Heart right ventricle (tissue), 16 donors: ENCODE measurements at regions not wholly inside any gene's neighbourhood (a gene's known extent, or its start where the extent isn't known, plus 50 kb on each side); places are given as distances from the start of the nearest gene placed in this dataset.

Source experiments
- ATAC-seq, 8 donors: fragments of 200-7000 bp; cut with Tn5 transposase; one replicate each; pipeline ENCODE4 v1.9.1; 2020; ENCODE audit warnings: mild to moderate bottlenecking in 8 of 8, moderate library complexity in 8 of 8, moderate number of reproducible peaks in 1 of 8
- DNase-seq, 2 donors: peaks; one replicate each; pipeline ENCODE4 v3.0.0-alpha.2; 2020
- H3K27ac ChIP-seq, 10 donors: fragments of 200-600 bp; sonication (generic) in 2 of 10; one replicate each; pipeline versions ENCODE4 v1.5.0 to v1.8.0; 2020 to 2022; ENCODE audit warnings: mild to moderate bottlenecking in 3 of 10
- H3K27me3 ChIP-seq, 7 donors: fragments of 200-600 bp; one replicate each; pipeline ENCODE4 v1.8.0; 2021 to 2022; ENCODE audit warnings: mild to moderate bottlenecking in 2 of 7
- H3K36me3 ChIP-seq, 9 donors: fragments of 200-600 bp; sonication (generic) in 1 of 9; one replicate each; pipeline versions ENCODE4 v1.5.0 to v1.8.0; 2020 to 2022; ENCODE audit warnings: mild to moderate bottlenecking in 2 of 9
- H3K4me1 ChIP-seq, 9 donors: fragments of 200-600 bp; sonication (generic) in 1 of 9; one replicate each; pipeline versions ENCODE4 v1.5.0 to v1.8.0; 2020 to 2022; ENCODE audit warnings: mild to moderate bottlenecking in 4 of 9
- H3K4me3 ChIP-seq, 10 donors: fragments of 200-600 bp; sonication (generic) in 2 of 10; one replicate each; pipeline versions ENCODE4 v1.5.0 to v1.8.0; 2020 to 2022; ENCODE audit warnings: mild to moderate bottlenecking in 7 of 10, moderate library complexity in 2 of 10
- H3K9me3 ChIP-seq, 11 donors: fragments of 200-600 bp in 10 of 11; sonication (generic) in 2 of 11; one replicate each; pipeline versions ENCODE4 v1.5.0 to v1.8.0; 2013 to 2022; ENCODE audit warnings: mild to moderate bottlenecking in 2 of 11, control low read depth in 1 of 11, moderate library complexity in 1 of 11
- CTCF ChIP-seq, 9 donors: fragments of 200-600 bp; sonication (generic) in 2 of 9; IDR thresholded peaks; one replicate each; pipeline versions ENCODE4 v1.5.0 to v1.8.0; 2021 to 2022; ENCODE audit warnings: antibody characterized with exemption in 9 of 9, mild to moderate bottlenecking in 5 of 9, moderate library complexity in 1 of 9
- WGBS, 2 donors: extraction: QIAGEN DNeasy Blood & Tissue Kit; methylation state at CpG; one replicate each; pipeline ENCODE4 v1.1.7; 2013; ENCODE audit warnings: inconsistent platforms in 1 of 2; 5-methylcytosine and 5-hydroxymethylcytosine counted together
- intact Hi-C, 10 donors: fragments of 100-400 bp; cut with DNase I; formaldehyde crosslinking; loops; one replicate each; pipeline versions ENCODE4 v1.11.1 to v1.14.2; 2022
- donor health status: Arrhythmogenic right ventricular cardiomyopathy.
- donor health status: ischemic (EF 13 %, LVEDD 7.1; RV severe dilation, severe dysfunction).
- donor health status: healthy with polysubstance abuse.
- donor health status: DM: no; HTN: yes; CAD: no.
- donor health status: DM: no; HTN: no; CAD: no.
- donor health status: ischemic (EF 25% LVEDD 6.9; RV normal size, moderate dysfunction).
- donor health status: ischemic (EF 25% LVEDD 5.7; RV mildly dilated, moderate dysfunction).
- donor health status: healthy.
- donor health status: DM: yes; HTN: yes; CAD: no.
- donor health status: Ischemic cardiomyopathy.
- donor health status: ischemic (EF 35%, LVEDD 5.7; RV mildly dilated, moderate dysfunction).
- donor health status: nonischemic (EF 11% LVEDD 7.7; RV severe dilation, severe dysfunction).
- donor health status: DM: yes; HTN: yes; CAD: no.
- donor health status: PGD.
- donor health status: ischemic (EF 29% LVEDD 5.4; RV normal size, mild dysfunction).
- donor health status: nonischemic (EF 23%, LVEDD 6.1; RV moderate dilation, normal function).

DNA sequence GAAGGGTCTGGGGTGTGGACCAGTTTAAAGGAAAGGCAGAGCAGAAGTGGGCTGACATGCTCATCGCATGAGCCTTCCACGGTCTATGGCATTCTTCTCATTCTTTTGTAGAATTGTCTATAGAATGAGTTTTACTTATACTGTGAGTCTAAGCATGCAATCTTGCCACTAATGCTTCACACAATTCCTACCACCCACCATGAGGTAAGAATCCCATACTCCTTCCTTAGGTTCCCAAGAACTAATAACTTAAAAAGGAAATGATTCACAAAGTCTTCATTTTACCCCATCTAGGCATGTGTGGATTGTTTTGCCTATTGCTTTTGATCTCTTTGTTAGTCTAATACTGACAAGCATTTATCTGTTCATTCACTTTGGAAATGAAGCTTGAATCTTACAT, 195.2 kb downstream of the LY86 start:
- DNase-seq, result no peak
- Histone ChIP-seq H3K27ac (no peak overlapping the region), H3K36me3 (no peaks in the 10 kb centered on the region), H3K4me1 (peaks cover 3 to 22% (median 8%) of the 10 kb centered on the region in 9 donors), H3K9me3 (no peaks in the 10 kb centered on the region), H3K4me3 (no peak overlapping the region), H3K27me3 (no peaks in the 10 kb centered on the region)
- no peak for TF ChIP-seq CTCF (IDR thresholded peaks at IDR 0.05)
- ATAC-seq, result no peak
- intact Hi-C loops, result no loop called here
- 89 to 91% methylated on average over 2 of the region's 2 CpGs for WGBS, 2 donors

DNA sequence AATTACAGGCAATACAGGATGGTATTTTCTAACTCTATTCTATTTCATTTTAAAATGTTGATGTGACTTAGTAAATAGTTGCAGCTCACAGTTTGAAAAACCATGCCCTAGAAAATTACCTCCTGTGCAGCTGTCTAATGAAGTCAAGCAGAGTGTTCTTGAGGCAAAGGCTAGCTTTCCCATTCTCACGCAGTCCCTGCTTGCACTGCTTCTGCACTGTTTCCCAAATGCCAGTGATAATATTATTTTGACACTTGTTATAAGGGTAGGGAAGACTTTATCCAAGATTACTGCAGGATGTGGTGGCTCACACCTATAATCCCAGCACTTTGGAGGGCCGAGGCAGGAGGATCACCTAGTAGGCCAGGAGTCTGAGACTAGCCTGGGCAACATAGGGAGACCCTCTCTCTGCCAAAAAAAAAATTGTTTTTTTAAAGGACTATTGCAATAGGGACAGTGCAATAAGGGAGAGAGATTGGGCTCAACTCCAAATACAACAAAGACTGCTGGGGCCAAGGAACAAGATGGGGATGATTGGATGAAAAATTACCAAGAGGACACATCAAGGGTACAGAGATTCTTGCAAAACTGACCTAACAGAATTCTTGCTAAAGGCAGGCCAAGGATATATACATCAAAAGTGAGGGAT, 196.1 kb downstream of the LY86 start:
- 82 to 88% methylated on average over 2 of the region's 2 CpGs for WGBS, 2 donors
- H3K27ac ChIP-seq, result no peak overlapping the region
- ATAC-seq (peak in 1 of 8 donors; percentile 14), DNase-seq (no peak)
- no peaks in the 10 kb centered on the region for H3K36me3 ChIP-seq
- peaks cover 3 to 22% (median 8%) of the 10 kb centered on the region in 9 donors for H3K4me1 ChIP-seq
- no peaks in the 10 kb centered on the region for H3K9me3 ChIP-seq
- no peak overlapping the region for H3K4me3 ChIP-seq
- no peak for TF ChIP-seq CTCF (IDR thresholded peaks at IDR 0.05)
- no peaks in the 10 kb centered on the region for H3K27me3 ChIP-seq
- intact Hi-C loops, result no loop called here

- peaks cover 3 to 22% (median 8%) of the 10 kb centered on the region in 9 donors for H3K4me1 ChIP-seq
- 73 to 82% methylated on average over 5 of the region's 5 CpGs for WGBS, 2 donors
- no peak overlapping the region for H3K4me3 ChIP-seq
- H3K36me3 ChIP-seq, result no peaks in the 10 kb centered on the region
- no peak overlapping the region for H3K27ac ChIP-seq
- H3K9me3 ChIP-seq, result no peaks in the 10 kb centered on the region
- no peak for DNase-seq
- no peaks in the 10 kb centered on the region for H3K27me3 ChIP-seq
- intact Hi-C loops, result no loop called here
- no peak for ATAC-seq
- TF ChIP-seq CTCF (IDR thresholded peaks at IDR 0.05), result no peak
Observed at GRCh38 chr6:6785163-6785521, 196.6 kb downstream of the LY86 start.

DNA sequence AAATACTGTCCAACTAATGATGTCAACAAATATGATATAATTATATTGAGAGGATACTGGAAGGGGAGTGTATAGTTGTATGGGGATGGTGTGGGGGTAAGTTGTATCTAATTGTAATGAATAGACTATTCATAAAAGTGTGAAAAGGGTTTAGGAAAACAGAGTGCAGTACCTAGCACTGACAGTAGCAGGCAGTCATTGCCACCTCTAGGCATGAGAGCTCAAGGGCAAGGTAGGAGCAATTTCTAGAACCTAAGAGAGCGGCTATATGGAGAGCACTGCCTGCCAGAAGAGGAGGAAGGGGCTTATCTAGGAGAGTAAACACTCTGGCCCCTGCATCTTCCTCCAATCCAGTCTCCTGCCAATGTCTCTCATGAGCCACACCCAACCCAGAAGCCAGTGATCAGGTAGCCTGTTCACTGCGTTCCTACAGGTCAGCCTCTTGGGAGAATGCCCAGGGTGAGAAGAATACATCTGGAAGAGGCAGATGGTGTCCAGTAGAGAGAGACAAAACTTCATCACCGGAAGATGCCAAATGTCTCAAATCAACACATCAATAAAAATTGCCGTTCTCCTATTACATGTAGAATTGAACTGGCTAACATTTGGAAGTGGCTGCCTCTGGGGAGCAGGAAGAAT, 200.0 kb downstream of the LY86 start:
- ATAC-seq, result peak in 1 of 8 donors; percentile 35
- peak in 8 of 9 donors; percentile 11 to 54 (median 33) for TF ChIP-seq CTCF (IDR thresholded peaks at IDR 0.05)

More for the DNA sequence above, 200.0 kb downstream of the LY86 start:
- intact Hi-C loops, result no loop called here
- no peaks in the 10 kb centered on the region for H3K9me3 ChIP-seq
- WGBS, 2 donors, result 68 to 77% methylated on average over 4 of the region's 4 CpGs
- DNase-seq, result no peak
- peaks cover 0 to 14% (median 0%) of the 10 kb centered on the region in 9 donors for H3K4me1 ChIP-seq
- H3K36me3 ChIP-seq, result no peaks in the 10 kb centered on the region
- no peak overlapping the region for H3K27ac ChIP-seq
- H3K4me3 ChIP-seq, result no peak overlapping the region
- no peaks in the 10 kb centered on the region for H3K27me3 ChIP-seq
